Suprapubic skin (tissue), 4 donors: ENCODE measurements at regions not wholly inside any gene's neighbourhood (a gene's known extent, or its start where the extent isn't known, plus 50 kb on each side); places are given as distances from the start of the nearest gene placed in this dataset.

Experiments used
- POLR2A ChIP-seq, 2 donors: fragments of 450-650 bp; IDR thresholded peaks; one replicate each; pipeline ENCODE4 v1.6.1; 2017; ENCODE audit warnings: antibody characterized with exemption in 2 of 2, mild to moderate bottlenecking in 2 of 2, moderate library complexity in 2 of 2
- POLR2AphosphoS5 ChIP-seq, 3 donors: sonication (generic); formaldehyde crosslinking; IDR thresholded peaks; one replicate each; pipeline ENCODE4 v1.6.1; 2017; ENCODE audit warnings: antibody characterized with exemption in 3 of 3
- TF ChIP-seq, protein P1 (sequence below), 2 donors: fragments of 200-600 bp in 1 of 2; fragments of 450-650 bp in 1 of 2; sonication (generic) in 1 of 2; IDR thresholded peaks; one replicate each; pipeline ENCODE4 v1.5.1; 2016 to 2019; ENCODE audit warnings: antibody characterized with exemption in 2 of 2, mild to moderate bottlenecking in 1 of 2, moderate library complexity in 1 of 2

DNA sequence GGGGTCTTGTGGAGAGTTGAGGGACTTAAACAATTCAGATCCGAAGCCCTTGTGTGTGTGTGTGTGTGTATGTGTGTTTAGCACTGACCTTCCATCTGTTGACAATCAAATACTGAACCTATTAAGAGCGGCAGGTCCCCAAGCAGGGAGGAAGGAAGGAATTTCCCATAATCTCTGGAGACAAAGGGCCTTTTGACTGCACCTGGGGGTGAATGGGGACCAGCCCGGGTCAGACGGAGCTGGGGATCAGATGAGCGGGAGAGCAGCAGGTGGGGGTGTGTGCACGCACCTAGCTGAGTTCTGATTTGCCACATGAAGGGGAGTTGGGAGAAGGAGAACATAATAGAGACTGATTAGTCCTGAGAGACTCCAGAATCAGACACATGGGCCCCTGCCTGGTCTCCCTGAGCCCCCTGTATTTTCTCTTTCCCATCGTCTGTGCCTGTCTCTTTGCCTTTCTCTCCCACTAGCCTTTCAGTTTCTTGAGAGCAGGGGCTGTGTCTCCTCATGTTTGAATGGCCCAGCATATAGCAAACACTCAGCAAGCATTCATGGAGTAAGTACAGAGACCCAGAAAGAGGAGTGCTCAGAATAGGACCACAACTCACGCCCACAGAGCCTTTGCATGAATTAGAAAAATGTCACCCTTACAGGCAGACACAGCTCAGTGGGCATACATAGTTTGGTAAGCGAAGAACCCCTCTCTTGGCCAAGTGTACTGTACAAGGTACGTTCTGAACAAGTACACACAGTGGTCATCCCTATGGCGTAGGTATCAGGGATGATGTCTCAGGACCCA is 288.3 kb upstream of the HABP2 start:
- no peak for TF ChIP-seq POLR2A (IDR thresholded peaks at IDR 0.05)
- TF ChIP-seq, protein P1, sequence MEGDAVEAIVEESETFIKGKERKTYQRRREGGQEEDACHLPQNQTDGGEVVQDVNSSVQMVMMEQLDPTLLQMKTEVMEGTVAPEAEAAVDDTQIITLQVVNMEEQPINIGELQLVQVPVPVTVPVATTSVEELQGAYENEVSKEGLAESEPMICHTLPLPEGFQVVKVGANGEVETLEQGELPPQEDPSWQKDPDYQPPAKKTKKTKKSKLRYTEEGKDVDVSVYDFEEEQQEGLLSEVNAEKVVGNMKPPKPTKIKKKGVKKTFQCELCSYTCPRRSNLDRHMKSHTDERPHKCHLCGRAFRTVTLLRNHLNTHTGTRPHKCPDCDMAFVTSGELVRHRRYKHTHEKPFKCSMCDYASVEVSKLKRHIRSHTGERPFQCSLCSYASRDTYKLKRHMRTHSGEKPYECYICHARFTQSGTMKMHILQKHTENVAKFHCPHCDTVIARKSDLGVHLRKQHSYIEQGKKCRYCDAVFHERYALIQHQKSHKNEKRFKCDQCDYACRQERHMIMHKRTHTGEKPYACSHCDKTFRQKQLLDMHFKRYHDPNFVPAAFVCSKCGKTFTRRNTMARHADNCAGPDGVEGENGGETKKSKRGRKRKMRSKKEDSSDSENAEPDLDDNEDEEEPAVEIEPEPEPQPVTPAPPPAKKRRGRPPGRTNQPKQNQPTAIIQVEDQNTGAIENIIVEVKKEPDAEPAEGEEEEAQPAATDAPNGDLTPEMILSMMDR (IDR thresholded peaks at IDR 0.05) = no peak
- no peak for TF ChIP-seq POLR2AphosphoS5 (IDR thresholded peaks at IDR 0.05)
